ENCODE measurements at regions not wholly inside any gene's neighbourhood (a gene's known extent, or its start where the extent isn't known, plus 50 kb on each side); places are given as distances from the start of the nearest gene placed in this dataset.

- DNase-seq (ENCODE audit: low spot score), result peak; percentile 74
Measured at GRCh38 chr10:71068861-71069271, 143.5 kb upstream of the UNC5B start.

DNA sequence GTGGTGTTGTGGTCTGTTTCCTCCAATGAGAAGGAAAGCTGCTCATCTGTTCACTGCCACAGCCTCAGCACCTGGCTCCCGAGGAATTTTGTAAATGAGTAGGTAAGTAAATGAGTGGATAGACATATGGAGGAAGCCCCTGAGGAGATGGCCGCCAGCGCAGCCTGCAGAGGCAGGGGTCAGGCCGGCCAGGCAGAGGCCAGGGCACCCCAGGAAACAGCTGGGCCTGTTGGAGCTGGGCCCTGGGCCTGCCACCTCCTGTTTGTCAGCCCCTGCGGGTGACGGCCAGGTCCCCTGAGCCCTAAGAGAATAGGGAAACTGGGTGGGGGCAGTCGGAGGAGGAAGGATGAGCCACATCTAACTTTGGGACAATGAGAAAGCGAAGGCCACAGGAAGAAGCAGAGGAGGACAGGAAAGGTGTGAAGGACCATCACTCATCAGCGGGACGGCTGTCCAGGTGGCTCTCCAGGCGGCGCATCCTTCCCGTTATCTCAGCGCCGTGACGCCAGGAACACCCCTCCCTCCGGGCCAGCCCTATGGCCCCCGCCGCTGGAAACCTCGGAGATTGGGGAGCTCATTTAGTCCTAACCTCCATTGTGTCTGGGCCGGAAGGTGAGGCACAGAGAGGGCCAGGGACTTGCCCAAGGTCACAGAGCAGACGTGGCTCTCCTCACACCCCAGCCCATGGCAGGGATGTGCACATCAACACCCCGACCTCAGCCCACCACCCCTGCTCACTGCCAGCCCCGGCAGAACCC, 142.3 kb upstream of the UNC5B start:
- no peak for DNase-seq (ENCODE audit: low spot score)

DNA sequence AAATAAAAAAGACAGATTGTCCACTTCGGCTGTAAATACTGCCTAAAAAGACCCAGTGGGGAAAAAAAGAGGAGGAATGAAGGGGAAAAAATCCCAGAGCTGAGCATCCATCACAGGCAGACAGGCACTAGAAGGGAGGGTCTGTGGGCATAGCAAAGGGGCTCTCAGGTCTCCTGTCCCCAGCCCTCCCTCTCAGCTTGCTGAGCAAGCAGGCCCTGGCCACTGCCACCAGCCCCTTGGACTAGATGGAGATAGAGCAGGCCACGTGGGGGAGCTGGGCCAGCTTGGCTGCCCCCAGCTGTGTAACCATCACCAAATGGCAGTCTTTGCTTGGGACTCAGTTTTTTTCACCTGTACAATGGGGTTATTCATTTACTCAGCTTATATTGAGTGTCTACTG, 141.6 kb upstream of the UNC5B start:
- no peak for DNase-seq (ENCODE audit: low spot score)

GRCh38 chr10:71072131-71072822, 140.1 kb upstream of the UNC5B start:
- no peak for DNase-seq (ENCODE audit: low spot score)

DNA sequence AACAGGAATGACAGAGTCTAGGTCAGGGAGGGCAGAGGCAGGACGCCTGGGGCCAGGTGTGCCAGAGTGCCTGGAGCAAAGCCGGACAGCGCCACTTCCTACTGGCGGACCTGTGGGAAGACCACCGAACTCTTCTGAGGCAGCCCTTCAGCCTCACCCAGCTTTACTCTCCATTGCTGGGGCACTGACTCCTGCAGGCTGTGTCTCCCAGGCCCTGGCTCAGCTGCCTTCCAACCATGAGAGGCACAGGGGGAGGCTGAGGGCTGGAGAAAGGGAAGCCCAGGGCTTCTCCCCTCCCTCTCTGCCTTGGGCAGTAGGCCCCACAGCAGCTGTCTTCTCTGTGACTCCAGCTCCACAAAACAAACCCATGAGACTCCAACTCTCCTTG, 139.6 kb upstream of the UNC5B start:
- no peak for DNase-seq (ENCODE audit: low spot score)

DNA sequence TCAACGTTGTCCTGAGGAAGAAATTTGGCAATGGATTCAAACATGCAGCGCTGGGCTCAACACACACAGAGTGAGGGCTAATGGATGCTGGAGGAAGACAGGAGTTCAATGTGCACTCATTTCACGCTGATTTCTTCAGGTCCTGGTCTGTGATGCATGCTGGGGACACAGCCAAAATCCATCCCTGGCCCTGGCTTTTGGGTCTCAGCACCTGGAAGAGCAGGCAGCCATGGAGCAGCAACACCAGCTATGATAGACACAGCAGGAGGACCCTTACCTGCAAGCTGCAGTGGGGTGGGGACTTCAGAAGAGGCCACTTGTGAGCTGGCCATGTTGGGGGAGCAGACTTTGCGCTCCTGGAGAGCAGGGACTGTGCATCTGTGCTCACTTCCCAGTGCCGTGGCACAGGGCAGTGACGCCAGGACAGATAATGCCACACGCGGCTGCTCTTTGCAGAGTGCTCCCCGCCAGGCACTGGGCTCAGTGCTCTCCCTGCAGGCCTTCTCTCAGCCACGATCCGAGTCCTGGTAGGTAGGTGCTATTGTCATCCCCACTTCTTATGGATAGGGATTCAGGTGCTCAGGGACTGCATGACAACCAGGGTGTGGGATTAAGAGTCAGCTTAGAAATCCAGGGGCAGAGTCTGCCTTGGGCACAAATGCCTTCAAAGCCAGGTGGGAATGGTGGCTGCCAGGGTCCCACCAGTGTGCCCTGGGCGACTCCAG, 138.8 kb upstream of the UNC5B start:
- no peak for DNase-seq (ENCODE audit: low spot score)

GRCh38 chr10:71074176-71074755, 138.1 kb upstream of the UNC5B start:
- DNase-seq (ENCODE audit: low spot score), result no peak

GRCh38 chr10:71075086-71075758, 137.1 kb upstream of the UNC5B start:
- no peak for DNase-seq (ENCODE audit: low spot score)

DNA sequence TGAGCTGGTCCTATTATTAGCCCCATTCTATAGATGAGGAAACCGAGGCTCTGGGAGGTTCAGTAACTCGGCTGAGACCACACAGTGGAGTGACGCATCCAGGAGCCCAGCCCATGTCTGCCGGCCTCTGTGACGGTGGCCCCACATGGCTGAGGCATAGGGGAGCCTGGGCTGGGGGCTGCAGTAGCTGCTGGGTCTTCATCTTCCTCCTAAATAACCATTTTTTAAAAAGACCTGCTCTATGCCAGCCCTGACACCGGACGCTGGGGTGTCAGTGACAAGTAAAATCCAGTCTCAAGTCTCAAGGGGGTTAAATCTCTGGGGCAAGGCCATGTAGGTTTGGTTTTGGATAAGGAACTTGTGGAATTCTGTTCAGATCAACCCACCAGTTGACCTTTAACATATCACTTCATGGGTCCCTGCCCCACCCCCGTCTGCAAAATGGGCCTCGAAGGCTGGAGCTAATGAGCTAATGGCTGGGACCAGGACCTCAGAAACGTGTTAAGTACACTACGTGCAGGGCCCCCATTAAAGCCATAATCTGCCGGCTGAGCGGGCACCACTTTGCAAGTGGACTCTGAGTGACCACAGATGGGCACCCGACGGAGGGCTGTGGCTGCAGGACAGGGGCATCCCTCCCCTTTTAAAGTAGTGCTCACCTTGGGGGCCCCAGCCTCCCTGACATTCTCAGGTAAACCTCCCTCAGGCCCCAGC, 136.5 kb upstream of the UNC5B start:
- DNase-seq (ENCODE audit: low spot score), result no peak

DNA sequence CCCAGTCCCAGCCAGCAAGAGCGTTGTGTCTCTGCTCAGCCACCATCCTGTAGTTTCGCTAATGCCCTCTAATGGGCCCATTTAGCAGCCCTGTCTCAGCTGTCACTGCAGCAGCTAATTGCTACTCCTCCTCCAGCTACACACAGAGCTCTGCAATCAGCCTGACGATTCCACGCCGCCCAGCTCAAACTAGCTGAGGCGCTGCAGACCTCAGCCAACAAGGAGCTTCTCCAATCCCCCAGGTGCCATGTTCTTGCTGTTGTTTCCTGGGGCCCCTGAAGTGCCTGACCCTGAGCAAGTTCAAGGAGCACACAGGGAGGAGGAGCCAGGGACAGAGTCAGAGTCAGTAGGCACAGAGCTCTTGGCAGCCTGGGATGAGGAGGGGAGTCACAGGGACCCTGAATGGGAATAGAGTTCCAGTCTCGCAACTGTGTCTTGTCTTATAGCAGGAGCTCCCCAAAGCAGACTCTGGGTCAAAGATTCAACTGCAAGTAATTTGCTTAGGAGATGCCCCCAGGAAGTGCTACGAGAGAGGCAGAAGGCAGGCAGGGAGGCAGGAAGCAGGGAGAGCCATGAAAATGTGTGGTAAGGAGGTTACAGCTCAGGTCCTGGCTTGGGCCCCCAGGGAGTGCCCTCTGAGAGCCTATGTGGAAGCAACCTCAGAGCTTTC, 135.8 kb upstream of the UNC5B start:
- no peak for DNase-seq (ENCODE audit: low spot score)

- no peak for DNase-seq (ENCODE audit: low spot score)
Measured at GRCh38 chr10:71077143-71077581, 135.2 kb upstream of the UNC5B start.

- DNase-seq (ENCODE audit: low spot score), result no peak
Measured at GRCh38 chr10:71077796-71078453, 134.4 kb upstream of the UNC5B start.

GRCh38 chr10:71078454-71079145, 133.8 kb upstream of the UNC5B start:
- no peak for DNase-seq (ENCODE audit: low spot score)

DNA sequence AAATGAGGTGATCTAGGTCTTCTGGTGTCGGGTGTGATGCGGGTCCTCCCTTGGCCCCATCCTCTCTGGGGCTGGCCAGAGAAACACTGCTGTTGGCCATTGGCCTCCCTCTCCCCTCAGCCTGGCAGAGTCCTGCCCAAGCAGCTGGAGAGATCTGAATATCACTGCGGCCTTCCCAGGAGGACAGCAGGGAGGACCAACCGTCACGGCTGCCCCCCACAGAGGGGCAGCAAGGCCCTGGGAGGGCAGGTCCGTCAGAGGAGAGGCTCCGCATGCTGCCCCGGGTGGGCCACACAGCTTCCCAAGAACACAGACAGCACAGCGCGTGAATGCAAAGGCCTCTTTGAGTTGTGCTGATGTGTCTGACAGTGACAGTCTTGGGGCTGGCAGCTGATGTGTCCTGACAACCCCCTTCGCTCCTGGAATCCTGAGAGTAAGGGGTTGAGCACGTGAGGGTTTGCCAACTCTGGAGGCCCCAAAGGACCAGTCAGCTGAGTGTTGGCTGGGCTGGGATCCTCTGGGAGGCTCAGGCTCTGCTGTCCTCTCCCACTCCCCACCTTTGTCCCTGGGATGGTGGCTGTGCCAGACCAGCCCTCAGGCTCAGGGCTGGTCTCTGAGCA, 132.5 kb upstream of the UNC5B start:
- no peak for DNase-seq (ENCODE audit: low spot score)

DNA sequence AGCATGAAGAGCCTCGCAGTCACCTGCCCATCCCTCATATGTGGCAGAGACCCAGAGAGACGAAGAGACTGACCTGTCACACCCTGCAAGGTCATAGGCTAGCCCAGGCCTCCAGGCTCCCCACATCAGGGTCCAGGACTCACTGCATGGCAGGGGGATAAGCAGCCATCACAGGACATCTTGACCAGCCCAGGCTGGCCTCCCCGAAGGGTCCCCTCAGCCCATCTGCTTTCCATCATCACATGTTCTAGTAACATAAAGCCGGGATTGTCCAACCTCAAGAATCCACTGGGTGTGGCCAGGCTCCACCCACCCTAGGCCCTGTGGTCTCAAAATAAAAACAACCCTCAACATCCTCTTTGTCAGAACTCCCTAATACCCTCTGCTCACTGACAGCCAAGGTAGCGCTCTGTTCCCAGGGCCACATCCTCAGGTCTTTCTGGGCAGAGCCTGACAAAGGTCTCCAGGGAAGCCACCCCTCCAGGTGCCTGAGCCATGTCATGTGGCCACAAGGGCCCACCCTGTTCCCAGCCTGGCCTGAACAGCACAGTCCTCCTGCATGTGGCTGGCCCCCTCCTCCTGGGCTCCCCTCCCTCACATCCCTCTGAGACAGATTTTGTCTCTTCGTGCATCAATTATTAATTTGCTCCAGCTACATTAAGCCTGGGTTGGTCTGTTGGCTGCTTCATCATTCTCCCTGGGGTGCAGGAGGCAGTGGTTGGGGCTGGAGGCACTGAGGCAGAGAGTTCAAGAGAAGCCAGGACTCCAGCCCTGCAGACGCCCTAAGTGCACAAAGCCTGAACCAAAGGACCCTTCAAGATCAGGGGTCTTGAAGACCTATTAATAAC, 131.8 kb upstream of the UNC5B start:
- no peak for DNase-seq (ENCODE audit: low spot score)

DNA sequence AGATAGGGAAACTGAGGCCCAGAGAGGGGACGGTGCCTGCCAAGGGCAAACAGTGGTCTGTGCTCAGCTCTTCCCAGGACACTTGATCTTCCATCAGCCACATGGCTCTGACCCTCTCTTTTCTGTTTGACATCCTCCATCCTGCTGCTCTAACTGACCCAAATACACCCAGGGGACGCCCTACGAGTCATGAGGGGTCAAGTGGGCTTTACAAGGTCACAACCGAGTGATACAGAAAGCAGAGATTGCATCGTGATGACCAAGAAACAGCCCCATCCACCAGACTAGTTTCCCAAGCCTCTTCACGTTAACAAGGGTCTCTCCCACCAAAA, 131.2 kb upstream of the UNC5B start:
- no peak for DNase-seq (ENCODE audit: low spot score)

GRCh38 chr10:71081912-71082311, 130.5 kb upstream of the UNC5B start:
- DNase-seq (ENCODE audit: low spot score), result no peak

All from A172 (cell line).